Right lobe of liver (tissue), 6 donors: ENCODE measurements at regions not wholly inside any gene's neighbourhood (a gene's known extent, or its start where the extent isn't known, plus 50 kb on each side); places are given as distances from the start of the nearest gene placed in this dataset.

Experiments
- ATAC-seq, 4 donors: fragments of 200-7000 bp; cut with Tn5 transposase; one replicate each; pipeline ENCODE4 v1.9.1; 2020; ENCODE audit warnings: mild to moderate bottlenecking in 4 of 4, moderate library complexity in 4 of 4
- DNase-seq, 3 donors: peaks; one replicate each; pipeline ENCODE4 v3.0.0-alpha.2; 2020
- H3K27ac ChIP-seq, 3 donors: fragments of 200-600 bp; one replicate each; pipeline ENCODE4 v1.8.0; 2022
- H3K27me3 ChIP-seq, 2 donors: fragments of 200-600 bp; one replicate each; pipeline ENCODE4 v1.8.0; 2022
- H3K36me3 ChIP-seq, 4 donors: fragments of 200-600 bp; sonication (generic) in 1 of 4; one replicate each; pipeline versions ENCODE4 v1.5.1 to v1.8.0; 2017 to 2022; ENCODE audit warnings: control low read depth in 1 of 4
- H3K4me1 ChIP-seq, 4 donors: fragments of 200-600 bp; sonication (generic) in 1 of 4; one replicate each; pipeline versions ENCODE4 v1.5.1 to v1.8.0; 2017 to 2022; ENCODE audit warnings: control low read depth in 1 of 4
- H3K4me3 ChIP-seq, 3 donors: fragments of 200-600 bp; one replicate each; pipeline ENCODE4 v1.8.0; 2022
- H3K9me3 ChIP-seq, 4 donors: fragments of 200-600 bp; sonication (generic) in 1 of 4; one replicate each; pipeline versions ENCODE4 v1.5.1 to v1.8.0; 2017 to 2022; ENCODE audit warnings: control low read depth in 1 of 4
- POLR2A ChIP-seq: fragments of 450-650 bp; IDR thresholded peaks from one replicate; pipeline ENCODE4 v1.6.1; 2017; ENCODE audit warnings: antibody characterized with exemption, mild to moderate bottlenecking
- WGBS: methylation state at CpG from one replicate; pipeline ENCODE4 v1.1.6; 2018; ENCODE audit warnings: low coverage, low lambda C conversion rate; ENCODE audit not compliant: insufficient coverage; ENCODE audit errors: missing lambda C conversion rate; 5-methylcytosine and 5-hydroxymethylcytosine counted together
- intact Hi-C, 2 donors: fragments of 100-400 bp; cut with DNase I; formaldehyde crosslinking; loops; one replicate each; pipeline versions ENCODE4 v1.11.2 to v1.14.1; 2022
- TF ChIP-seq, protein P1 (sequence below), 4 donors: fragments of 200-600 bp in 3 of 4; fragments of 450-650 bp in 1 of 4; IDR thresholded peaks; one replicate each; pipeline versions ENCODE4 v1.5.1 to v1.8.0; 2016 to 2022; ENCODE audit warnings: antibody characterized with exemption in 4 of 4, mild to moderate bottlenecking in 2 of 4
- donor health status: DM: no; HTN: yes; CAD: no.
- donor health status: DM: no; HTN: no; CAD: no.
- donor health status: DM: no; HTN: no; CAD: no.
- donor health status: DM: no; HTN: yes; CAD: no.
- donor health status: DM: no; HTN: yes; CAD: no.

- TF ChIP-seq, protein P1, sequence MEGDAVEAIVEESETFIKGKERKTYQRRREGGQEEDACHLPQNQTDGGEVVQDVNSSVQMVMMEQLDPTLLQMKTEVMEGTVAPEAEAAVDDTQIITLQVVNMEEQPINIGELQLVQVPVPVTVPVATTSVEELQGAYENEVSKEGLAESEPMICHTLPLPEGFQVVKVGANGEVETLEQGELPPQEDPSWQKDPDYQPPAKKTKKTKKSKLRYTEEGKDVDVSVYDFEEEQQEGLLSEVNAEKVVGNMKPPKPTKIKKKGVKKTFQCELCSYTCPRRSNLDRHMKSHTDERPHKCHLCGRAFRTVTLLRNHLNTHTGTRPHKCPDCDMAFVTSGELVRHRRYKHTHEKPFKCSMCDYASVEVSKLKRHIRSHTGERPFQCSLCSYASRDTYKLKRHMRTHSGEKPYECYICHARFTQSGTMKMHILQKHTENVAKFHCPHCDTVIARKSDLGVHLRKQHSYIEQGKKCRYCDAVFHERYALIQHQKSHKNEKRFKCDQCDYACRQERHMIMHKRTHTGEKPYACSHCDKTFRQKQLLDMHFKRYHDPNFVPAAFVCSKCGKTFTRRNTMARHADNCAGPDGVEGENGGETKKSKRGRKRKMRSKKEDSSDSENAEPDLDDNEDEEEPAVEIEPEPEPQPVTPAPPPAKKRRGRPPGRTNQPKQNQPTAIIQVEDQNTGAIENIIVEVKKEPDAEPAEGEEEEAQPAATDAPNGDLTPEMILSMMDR (IDR thresholded peaks at IDR 0.05): no peak
- no peak for TF ChIP-seq POLR2A
- DNase-seq (no peak), ATAC-seq (no peak)
- Histone ChIP-seq H3K27me3 (no peaks in the 10 kb centered on the region), H3K4me1 (peaks cover 0 to 2% (median 0%) of the 10 kb centered on the region in 4 donors), H3K4me3 (no peak overlapping the region), H3K36me3 (no peaks in the 10 kb centered on the region), H3K27ac (no peak overlapping the region), H3K9me3 (no peaks in the 10 kb centered on the region)
- intact Hi-C loops: no loop called here
- 41% methylated on average over 5 of the region's 5 CpGs for WGBS
Measured at GRCh38 chr20:11976966-11977365, 59.3 kb downstream of the BTBD3 start.

GRCh38 chr20:11978496-11978895, 60.8 kb downstream of the BTBD3 start:
- 70% methylated on average over 1 of the region's 1 CpG for WGBS
- H3K4me1 ChIP-seq: peaks cover 0 to 7% (median 0%) of the 10 kb centered on the region in 4 donors
- no peak overlapping the region for H3K27ac ChIP-seq
- no peak for TF ChIP-seq POLR2A
- TF ChIP-seq, protein P1 (IDR thresholded peaks at IDR 0.05): no peak
- DNase-seq (no peak), ATAC-seq (no peak)
- H3K36me3 ChIP-seq: no peaks in the 10 kb centered on the region
- H3K4me3 ChIP-seq: no peak overlapping the region
- H3K27me3 ChIP-seq: no peaks in the 10 kb centered on the region
- intact Hi-C loops: no loop called here
- H3K9me3 ChIP-seq: no peaks in the 10 kb centered on the region

- Histone ChIP-seq H3K36me3 (no peaks in the 10 kb centered on the region), H3K4me3 (no peak overlapping the region), H3K27ac (no peak overlapping the region), H3K27me3 (no peaks in the 10 kb centered on the region), H3K4me1 (peaks cover 0 to 7% (median 0%) of the 10 kb centered on the region in 4 donors), H3K9me3 (no peaks in the 10 kb centered on the region)
- intact Hi-C loops: no loop called here
- DNase-seq (no peak), ATAC-seq (no peak)
- WGBS: 38% methylated on average over 5 of the region's 5 CpGs
- TF ChIP-seq, protein P1 (IDR thresholded peaks at IDR 0.05): no peak
- no peak for TF ChIP-seq POLR2A
Measured at GRCh38 chr20:11979306-11979990, 61.8 kb downstream of the BTBD3 start.

DNA sequence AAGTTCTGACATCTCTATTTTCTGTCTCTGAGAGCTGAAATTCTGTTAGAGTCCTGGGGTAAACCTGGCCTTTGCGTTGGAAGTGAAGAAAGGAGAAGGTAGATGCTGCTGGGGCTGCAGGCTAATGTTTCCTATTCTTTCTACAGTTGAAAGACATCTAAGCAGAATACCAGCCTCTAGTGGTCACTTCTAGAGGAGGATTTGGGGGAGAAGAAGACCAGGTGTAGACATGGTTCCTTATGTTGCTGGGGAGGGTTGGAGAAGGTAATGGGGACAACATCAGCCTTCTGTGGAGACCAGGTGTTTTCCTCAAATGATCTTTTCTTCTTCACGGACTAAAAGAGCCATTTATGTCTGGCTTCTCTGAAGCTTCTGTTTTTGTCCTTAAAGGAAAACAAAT, 62.6 kb downstream of the BTBD3 start:
- Histone ChIP-seq H3K4me3 (no peak overlapping the region), H3K4me1 (peaks cover 0 to 7% (median 0%) of the 10 kb centered on the region in 4 donors), H3K36me3 (no peaks in the 10 kb centered on the region), H3K27ac (no peak overlapping the region), H3K27me3 (no peaks in the 10 kb centered on the region), H3K9me3 (no peaks in the 10 kb centered on the region)
- TF ChIP-seq, protein P1 (IDR thresholded peaks at IDR 0.05): no peak
- no peak for TF ChIP-seq POLR2A
- 43% methylated on average over 2 of the region's 2 CpGs for WGBS
- intact Hi-C loops: no loop called here
- ATAC-seq: no peak
- DNase-seq: no peak
